H1 (cell line): ENCODE measurements at regions not wholly inside any gene's neighbourhood (a gene's known extent, or its start where the extent isn't known, plus 50 kb on each side); places are given as distances from the start of the nearest gene placed in this dataset.

Experiments used
- CTCF ChIA-PET: fragments of 300-600 bp; sonication (Branson Sonifier 250); formaldehyde crosslinking; loops from one replicate; lab custom pipeline; 2021; ENCODE audit not compliant: partially characterized antibody; lab: Charles Lee
- POLR2A ChIA-PET: fragments of 300-600 bp; sonication (Branson Sonifier 250); formaldehyde crosslinking; loops from one replicate; lab custom pipeline; 2021; ENCODE audit warnings: inconsistent platforms; ENCODE audit not compliant: partially characterized antibody; lab: Charles Lee
- DNase-seq, 2 experiments: peaks; one replicate each; pipeline versions ENCODE4 v3.0.0 to v3.0.0-alpha.2; 2010 to 2022; ENCODE audit warnings: low spot score in 2 of 2, low read depth in 1 of 2, mixed read lengths in 1 of 2
- FAIRE-seq: peaks from 2 replicates; lab custom pipeline; 2011; peaks lifted over from hg19 to GRCh38; lab: Jason Lieb, UNC
- H2AFZ ChIP-seq: 2 replicates; pipeline ENCODE4 v1.8.1; 2012; ENCODE audit warnings: low read length, inconsistent platforms
- H2AK5ac ChIP-seq: 2 replicates; pipeline ENCODE4 v1.6.1; 2013; ENCODE audit warnings: low read depth, low read length
- H2BK120ac ChIP-seq: replicated peaks from 2 replicates; pipeline ENCODE3; 2013; ENCODE audit warnings: low read depth, low read length, inconsistent platforms
- H2BK12ac ChIP-seq: 2 replicates; pipeline ENCODE4 v1.6.1; 2013; ENCODE audit warnings: low read depth, low read length
- H2BK15ac ChIP-seq: 2 replicates; pipeline ENCODE4 v1.6.1; 2013; ENCODE audit warnings: low read length
- H2BK20ac ChIP-seq: 2 replicates; pipeline ENCODE4 v1.6.1; 2013; ENCODE audit warnings: low read length
- H2BK5ac ChIP-seq: 2 replicates; pipeline ENCODE4 v1.6.1; 2013; ENCODE audit warnings: low read depth, low read length
- H3K14ac ChIP-seq: 2 replicates; pipeline ENCODE4 v1.6.1; 2013; ENCODE audit warnings: inconsistent platforms; ENCODE audit not compliant: insufficient read length
- H3K18ac ChIP-seq: 2 replicates; pipeline ENCODE4 v1.6.1; 2013; ENCODE audit warnings: low read length; ENCODE audit errors: extremely low read depth
- H3K23ac ChIP-seq: 2 replicates; pipeline ENCODE4 v1.6.1; 2013; ENCODE audit warnings: inconsistent platforms; ENCODE audit not compliant: insufficient read length
- H3K23me2 ChIP-seq: 2 replicates; pipeline ENCODE4 v1.6.1; 2013; ENCODE audit warnings: low read depth, low read length
- H3K27ac ChIP-seq: 2 replicates; pipeline ENCODE4 v1.6.1; 2011; ENCODE audit warnings: low read depth, low read length, inconsistent platforms
- H3K27me3 ChIP-seq, 4 experiments: replicated peaks in 1 of 4; 1 replicate in 1 of 4; 2 replicates in 3 of 4; pipeline versions ENCODE4 v1.6.1 to v1.8.1; 2011 to 2013; ENCODE audit warnings: low read length in 3 of 4, mild to moderate bottlenecking in 3 of 4, inconsistent platforms in 2 of 4, mixed read lengths in 2 of 4, moderate library complexity in 1 of 4; ENCODE audit not compliant: control insufficient read depth in 3 of 4, insufficient read depth in 3 of 4; ENCODE audit errors: extremely low read depth in 1 of 4
- H3K36me3 ChIP-seq, 4 experiments: 2 replicates each; pipeline versions ENCODE4 v1.6.1 to v1.8.1; 2011 to 2013; ENCODE audit warnings: mild to moderate bottlenecking in 4 of 4, low read length in 3 of 4, moderate library complexity in 2 of 4, control low read depth in 1 of 4, inconsistent platforms in 1 of 4; ENCODE audit not compliant: insufficient read depth in 4 of 4, control insufficient read depth in 2 of 4
- H3K4ac ChIP-seq: replicated peaks from 2 replicates; pipeline ENCODE3; 2013; ENCODE audit warnings: low read length, low read depth, mixed read lengths, inconsistent platforms; ENCODE audit not compliant: insufficient read length
- H3K4me1 ChIP-seq, 4 experiments: replicated peaks in 1 of 4; 1 replicate in 1 of 4; 2 replicates in 3 of 4; pipeline versions ENCODE4 v1.6.1 to v1.8.1; 2011 to 2013; ENCODE audit warnings: low read length in 3 of 4, inconsistent platforms in 2 of 4, mixed read lengths in 1 of 4; ENCODE audit not compliant: insufficient read depth in 4 of 4, control insufficient read depth in 3 of 4
- H3K4me2 ChIP-seq, 2 experiments: 2 replicates each; pipeline versions ENCODE4 v1.6.1 to v1.8.1; 2011 to 2013; ENCODE audit warnings: low read depth in 2 of 2, low read length in 2 of 2, control low read depth in 1 of 2, inconsistent platforms in 1 of 2, mild to moderate bottlenecking in 1 of 2; ENCODE audit not compliant: insufficient read depth in 1 of 2
- H3K4me3 ChIP-seq, 4 experiments: fragments of 200-600, 300-600 bp in 1 of 4; sonication (generic), shearing (Covaris generic), sonication (Bioruptor Twin) in 1 of 4; 2 replicates each; pipeline versions ENCODE4 v1.5.1 to v1.8.1; 2011 to 2016; ENCODE audit warnings: low read length in 4 of 4, low read depth in 3 of 4, control low read depth in 2 of 4, inconsistent platforms in 2 of 4, mild to moderate bottlenecking in 2 of 4, mixed read lengths in 1 of 4, moderate library complexity in 1 of 4; ENCODE audit not compliant: insufficient read depth in 2 of 4; ENCODE audit errors: extremely low read depth in 1 of 4
- H3K56ac ChIP-seq: replicated peaks from 2 replicates; pipeline ENCODE3; 2013; ENCODE audit warnings: low read depth, mild to moderate bottlenecking, mixed read lengths, low read length, inconsistent platforms; ENCODE audit not compliant: insufficient read length
- H3K79me1 ChIP-seq: 2 replicates; pipeline ENCODE4 v1.6.1; 2013; ENCODE audit warnings: low read depth, low read length, control low read depth
- H3K79me2 ChIP-seq, 2 experiments: 2 replicates each; pipeline versions ENCODE4 v1.6.1 to v1.8.1; 2012 to 2013; ENCODE audit warnings: low read length in 2 of 2, mild to moderate bottlenecking in 2 of 2, inconsistent platforms in 1 of 2; ENCODE audit not compliant: insufficient read depth in 2 of 2, control insufficient read depth in 1 of 2
- H3K9ac ChIP-seq, 4 experiments: replicated peaks in 1 of 4; 1 replicate in 1 of 4; 2 replicates in 3 of 4; pipeline versions ENCODE4 v1.6.1 to v1.8.1; 2011 to 2013; ENCODE audit warnings: low read depth in 3 of 4, low read length in 3 of 4, control low read depth in 2 of 4, mild to moderate bottlenecking in 2 of 4, moderate library complexity in 2 of 4, inconsistent platforms in 1 of 4; ENCODE audit errors: extremely low read depth in 1 of 4
- H3K9me3 ChIP-seq, 2 experiments: 2 replicates each; pipeline versions ENCODE4 v1.6.1 to v1.8.1; 2012 to 2013; ENCODE audit warnings: mild to moderate bottlenecking in 2 of 2, moderate library complexity in 2 of 2, control low read depth in 1 of 2, inconsistent platforms in 1 of 2, low read depth in 1 of 2, low read length in 1 of 2, mixed read lengths in 1 of 2; ENCODE audit not compliant: insufficient read depth in 2 of 2
- H4K20me1 ChIP-seq, 2 experiments: replicated peaks in 1 of 2; 2 replicates each; pipeline versions ENCODE3 to v1.8.1; 2011 to 2013; ENCODE audit warnings: inconsistent platforms in 2 of 2, low read length in 2 of 2, mild to moderate bottlenecking in 1 of 2; ENCODE audit not compliant: insufficient read depth in 2 of 2, control insufficient read depth in 1 of 2
- H4K5ac ChIP-seq: 2 replicates; pipeline ENCODE4 v1.6.1; 2013; ENCODE audit warnings: low read length, low read depth, mixed read lengths, inconsistent platforms; ENCODE audit not compliant: insufficient read length
- H4K8ac ChIP-seq: 2 replicates; pipeline ENCODE4 v1.8.0; 2013; ENCODE audit warnings: mild to moderate bottlenecking, moderate library complexity, low read length, inconsistent platforms; ENCODE audit not compliant: insufficient read depth; ENCODE audit errors: extremely low read depth
- H4K91ac ChIP-seq: replicated peaks from 2 replicates; pipeline ENCODE3; 2013; ENCODE audit warnings: low read length, mixed read lengths, inconsistent platforms; ENCODE audit not compliant: insufficient read length
- ASH2L ChIP-seq: fragments of 200-600, 300-600 bp; sonication (generic); IDR thresholded peaks from one replicate; pipeline ENCODE4 v1.7.1; 2017; ENCODE audit warnings: low read length
- FOSL1 ChIP-seq: IDR thresholded peaks from 2 replicates; pipeline ENCODE4 v1.6.1; 2011; ENCODE audit warnings: mild to moderate bottlenecking, low read depth, low read length, moderate library complexity; ENCODE audit not compliant: insufficient read depth
- KDM5A ChIP-seq: fragments of 200-600 bp; IDR thresholded peaks from 2 replicates; pipeline ENCODE4 v1.7.1; 2012; ENCODE audit warnings: mild to moderate bottlenecking, low read length, inconsistent platforms, mixed read lengths
- NRF1 ChIP-seq: IDR thresholded peaks from 2 replicates; pipeline ENCODE4 v1.6.1; 2011; ENCODE audit warnings: mild to moderate bottlenecking, low read depth, low read length, improper control_type of control experiment
- POLR2AphosphoS5 ChIP-seq: IDR thresholded peaks from 2 replicates; pipeline ENCODE4 v1.6.1; 2011; ENCODE audit warnings: low read depth, low read length
- RXRA ChIP-seq: IDR thresholded peaks from 2 replicates; pipeline ENCODE4 v1.6.1; 2011; ENCODE audit warnings: low read depth, mild to moderate bottlenecking, low read length, moderate library complexity; ENCODE audit not compliant: insufficient read depth
- SAP30 ChIP-seq: fragments of 300-600 bp; sonication (generic); IDR thresholded peaks from 2 replicates; pipeline ENCODE4 v1.7.1; 2012; ENCODE audit warnings: low read length, moderate library complexity, mild to moderate bottlenecking, inconsistent platforms; ENCODE audit not compliant: insufficient read depth, insufficient replicate concordance
- SIX5 ChIP-seq: IDR thresholded peaks from 2 replicates; pipeline ENCODE4 v1.6.1; 2011; ENCODE audit warnings: mild to moderate bottlenecking, low read depth, low read length
- SP2 ChIP-seq: IDR thresholded peaks from 2 replicates; pipeline ENCODE4 v1.6.1; 2012; ENCODE audit warnings: mild to moderate bottlenecking, low read length, inconsistent platforms
- SP4 ChIP-seq: IDR thresholded peaks from 2 replicates; pipeline ENCODE4 v1.6.1; 2012; ENCODE audit warnings: low read length, inconsistent platforms
- SUZ12 ChIP-seq: fragments of 200-600 bp; sonication (generic); IDR thresholded peaks from 2 replicates; pipeline ENCODE4 v1.6.1; 2012; ENCODE audit warnings: mild to moderate bottlenecking, inconsistent platforms, low read length, moderate library complexity, mixed read lengths
- YY1 ChIP-seq: IDR thresholded peaks from 2 replicates; pipeline ENCODE4 v1.6.1; 2011; ENCODE audit warnings: low read depth, mild to moderate bottlenecking, low read length
- WGBS, 2 experiments: shearing (Covaris generic) in 1 of 2; methylation state at CpG; one replicate each; pipeline versions ENCODE4 v1.1.6 to v1.1.7; 2013 to 2015; ENCODE audit warnings: low lambda C conversion rate in 2 of 2, mixed read lengths in 2 of 2, inconsistent platforms in 1 of 2, low coverage in 1 of 2, missing lambda C conversion rate in 1 of 2; ENCODE audit not compliant: insufficient replicate concordance in 2 of 2, insufficient coverage in 1 of 2, insufficient read length in 1 of 2; ENCODE audit errors: extremely low coverage in 1 of 2, missing lambda C conversion rate in 1 of 2; 5-methylcytosine and 5-hydroxymethylcytosine counted together
- TF ChIP-seq, protein P1 (sequence below): IDR thresholded peaks from 2 replicates; pipeline ENCODE4 v1.6.1; 2012; ENCODE audit warnings: low read length, inconsistent platforms
- TF ChIP-seq, protein P2 (sequence below): IDR thresholded peaks from 2 replicates; pipeline ENCODE4 v1.6.1; 2012; ENCODE audit warnings: inconsistent platforms

DNA sequence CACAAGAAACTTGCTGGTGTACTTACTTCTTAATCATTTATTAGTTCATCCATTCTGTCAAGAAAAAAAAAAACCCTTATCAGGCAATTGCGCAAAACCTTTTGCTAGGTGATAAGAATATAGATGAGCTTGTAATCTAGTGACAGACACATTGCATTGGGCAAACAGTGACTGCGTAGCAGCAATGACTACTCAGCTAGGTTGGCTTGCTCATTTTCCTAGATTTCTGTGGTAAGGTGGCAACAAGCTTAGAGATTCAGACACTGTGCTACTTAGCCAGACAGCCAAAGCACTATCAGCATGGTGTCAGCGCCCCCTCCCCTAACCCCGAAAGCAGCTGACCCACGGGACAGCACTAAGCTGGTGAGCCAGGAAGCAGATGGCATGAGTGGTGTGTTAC is 203.1 kb downstream of the BARHL2 start:
- WGBS, 2 experiments, result 90% methylated on average over 5 of the region's 5 CpGs; no CpG with 5 or more reads in 1 of the 2 experiments
- H2BK5ac ChIP-seq, result no peak overlapping the region
- DNase-seq, result no peak

More for the DNA sequence above, 203.1 kb downstream of the BARHL2 start:
- Histone ChIP-seq H3K4ac (no peak overlapping the region), H3K79me2 (no peaks in the 10 kb centered on the region), H3K4me3 (no peak overlapping the region), H2BK12ac (no peak overlapping the region), H2BK20ac (no peak overlapping the region), H3K9ac (no peak overlapping the region), H3K27me3 (no peaks in the 10 kb centered on the region), H2BK15ac (no peak overlapping the region), H3K56ac (no peak overlapping the region), H3K9me3 (no peaks in the 10 kb centered on the region), H3K14ac (no peak overlapping the region)
- ChIA-PET POLR2A (no interaction called here), CTCF (interaction anchor here (1.2 kb wide), 1 partner anchor 11 kb away, joined by 3 read pairs; no protein-coding TSS in a partner anchor)
- TF ChIP-seq SAP30 (no peak), NRF1 (no peak), SP4 (no peak), POLR2AphosphoS5 (no peak), SIX5 (no peak), FOSL1 (no peak), ASH2L (no peak), RXRA (no peak), SUZ12 (no peak), SP2 (no peak), KDM5A (no peak), YY1 (no peak)
- TF ChIP-seq, protein P1, sequence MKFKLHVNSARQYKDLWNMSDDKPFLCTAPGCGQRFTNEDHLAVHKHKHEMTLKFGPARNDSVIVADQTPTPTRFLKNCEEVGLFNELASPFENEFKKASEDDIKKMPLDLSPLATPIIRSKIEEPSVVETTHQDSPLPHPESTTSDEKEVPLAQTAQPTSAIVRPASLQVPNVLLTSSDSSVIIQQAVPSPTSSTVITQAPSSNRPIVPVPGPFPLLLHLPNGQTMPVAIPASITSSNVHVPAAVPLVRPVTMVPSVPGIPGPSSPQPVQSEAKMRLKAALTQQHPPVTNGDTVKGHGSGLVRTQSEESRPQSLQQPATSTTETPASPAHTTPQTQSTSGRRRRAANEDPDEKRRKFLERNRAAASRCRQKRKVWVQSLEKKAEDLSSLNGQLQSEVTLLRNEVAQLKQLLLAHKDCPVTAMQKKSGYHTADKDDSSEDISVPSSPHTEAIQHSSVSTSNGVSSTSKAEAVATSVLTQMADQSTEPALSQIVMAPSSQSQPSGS, result no peak
- TF ChIP-seq, protein P2, sequence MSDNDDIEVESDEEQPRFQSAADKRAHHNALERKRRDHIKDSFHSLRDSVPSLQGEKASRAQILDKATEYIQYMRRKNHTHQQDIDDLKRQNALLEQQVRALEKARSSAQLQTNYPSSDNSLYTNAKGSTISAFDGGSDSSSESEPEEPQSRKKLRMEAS, result no peak
- TF ChIP-seq, all 59 proteins: peak for 0
- Histone ChIP-seq H2AFZ (no peak overlapping the region), H3K23ac (no peak overlapping the region), H3K23me2 (no peaks in the 10 kb centered on the region), H4K8ac (no peak overlapping the region), H3K27ac (no peak overlapping the region), H4K91ac (no peak overlapping the region), H3K79me1 (no peaks in the 10 kb centered on the region), H4K20me1 (no peaks in the 10 kb centered on the region), H3K4me1 (no peaks in the 10 kb centered on the region; a peak in 2 of 7 replicates), H4K5ac (no peak overlapping the region), H3K4me2 (no peak overlapping the region), H2BK120ac (no peak overlapping the region), H2AK5ac (no peak overlapping the region), H3K18ac (no peak overlapping the region), H3K36me3 (no peaks in the 10 kb centered on the region)
- FAIRE-seq, result no peak
